Left lobe of liver (tissue), 2 donors: ENCODE measurements at regions not wholly inside any gene's neighbourhood (a gene's known extent, or its start where the extent isn't known, plus 50 kb on each side); places are given as distances from the start of the nearest gene placed in this dataset.

Experiments
- ATAC-seq: fragments of 200-7000 bp; cut with Tn5 transposase; one replicate; pipeline ENCODE4 v1.9.1; 2020; ENCODE audit warnings: mild to moderate bottlenecking, moderate library complexity
- DNase-seq: peaks from one replicate; pipeline ENCODE4 v3.0.0-alpha.2; 2020; ENCODE audit warnings: low spot score
- donor health status: DM: no; HTN: no; CAD: no; lungs with moderate emphysema.
- donor health status: DM: no; HTN: yes; CAD: no.

DNA sequence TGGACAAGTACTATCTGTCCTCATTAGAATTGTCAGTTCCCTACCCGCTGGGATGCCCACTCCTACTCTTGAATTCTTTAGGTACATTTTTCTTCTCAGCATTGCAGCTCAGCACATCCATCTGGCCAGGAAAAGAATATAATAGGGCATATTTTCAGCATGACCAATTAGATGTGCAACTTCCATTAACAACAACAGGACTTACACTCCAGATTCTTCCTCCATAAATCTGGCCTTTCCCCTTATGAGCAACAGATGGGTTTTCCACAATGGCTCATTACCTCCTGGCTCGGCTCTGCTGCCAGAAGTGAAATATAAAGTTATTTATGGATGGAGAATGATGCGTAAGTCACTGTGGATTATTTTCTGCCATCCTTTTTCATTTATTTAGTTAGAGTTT lies 443.8 kb upstream of the TGFBR2 start:
- DNase-seq (no peak), ATAC-seq (no peak)

DNA sequence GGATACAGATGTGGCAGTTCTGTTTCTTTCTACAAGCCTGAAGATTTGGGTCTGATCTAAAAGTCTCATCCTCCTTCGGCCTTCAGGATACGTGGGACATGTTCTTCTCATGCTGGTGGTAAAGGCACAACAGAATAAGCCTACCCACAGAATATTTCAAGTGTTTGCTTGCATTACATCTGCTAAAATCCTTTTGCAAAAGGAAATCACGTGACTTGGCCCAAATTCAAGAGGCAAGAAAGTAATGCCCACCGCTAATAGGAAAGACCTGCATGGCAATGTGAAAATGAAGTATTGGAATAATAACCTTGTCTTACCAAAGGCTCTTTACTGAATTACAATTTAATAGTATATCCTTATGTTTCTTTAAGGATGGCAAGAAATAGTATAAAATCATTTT lies 439.9 kb upstream of the TGFBR2 start:
- DNase-seq, result no peak
- ATAC-seq, result no peak

DNA sequence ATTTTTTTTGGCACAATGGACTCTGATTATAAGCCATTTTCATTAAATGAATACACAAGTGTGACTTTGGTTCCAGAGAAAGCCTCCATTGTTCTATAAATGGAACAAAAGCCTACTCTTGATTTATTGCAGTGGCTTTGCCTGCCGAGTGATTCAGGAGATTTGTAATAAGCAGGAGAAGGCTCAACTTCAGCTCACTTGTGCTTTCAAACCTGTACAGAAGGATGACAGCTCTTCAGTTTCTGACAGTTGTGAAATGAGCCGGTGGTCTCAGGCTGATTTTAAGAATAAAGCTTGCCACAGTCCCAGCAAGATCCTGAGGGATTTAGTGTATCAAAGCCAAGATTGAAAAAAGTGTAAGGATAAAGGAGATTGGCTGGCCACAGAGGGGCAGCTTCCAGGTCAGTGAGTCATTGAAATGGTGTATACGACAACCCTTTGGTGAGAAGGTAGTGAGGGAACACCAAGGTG lies 438.8 kb upstream of the TGFBR2 start:
- DNase-seq (no peak), ATAC-seq (no peak)

DNA sequence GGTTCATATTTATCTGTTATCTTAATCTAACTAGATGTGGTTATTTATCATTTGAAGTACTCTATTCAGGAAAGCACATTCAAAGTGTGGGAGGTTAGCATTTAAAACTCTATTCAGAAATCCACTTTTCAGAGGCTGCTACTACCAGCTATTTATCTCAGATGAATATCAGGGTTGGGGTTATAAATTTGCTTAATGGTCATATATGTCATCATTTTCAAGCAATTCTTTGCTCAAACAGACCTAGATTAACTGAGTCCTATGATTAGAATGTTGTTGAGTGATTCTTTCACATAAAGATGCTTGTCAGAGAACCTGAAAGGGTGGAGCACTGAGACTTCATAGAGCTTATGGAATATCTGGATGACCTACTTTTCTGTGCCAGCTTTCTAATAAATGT lies 436.9 kb upstream of the TGFBR2 start:
- no peak for DNase-seq
- ATAC-seq, result no peak

DNA sequence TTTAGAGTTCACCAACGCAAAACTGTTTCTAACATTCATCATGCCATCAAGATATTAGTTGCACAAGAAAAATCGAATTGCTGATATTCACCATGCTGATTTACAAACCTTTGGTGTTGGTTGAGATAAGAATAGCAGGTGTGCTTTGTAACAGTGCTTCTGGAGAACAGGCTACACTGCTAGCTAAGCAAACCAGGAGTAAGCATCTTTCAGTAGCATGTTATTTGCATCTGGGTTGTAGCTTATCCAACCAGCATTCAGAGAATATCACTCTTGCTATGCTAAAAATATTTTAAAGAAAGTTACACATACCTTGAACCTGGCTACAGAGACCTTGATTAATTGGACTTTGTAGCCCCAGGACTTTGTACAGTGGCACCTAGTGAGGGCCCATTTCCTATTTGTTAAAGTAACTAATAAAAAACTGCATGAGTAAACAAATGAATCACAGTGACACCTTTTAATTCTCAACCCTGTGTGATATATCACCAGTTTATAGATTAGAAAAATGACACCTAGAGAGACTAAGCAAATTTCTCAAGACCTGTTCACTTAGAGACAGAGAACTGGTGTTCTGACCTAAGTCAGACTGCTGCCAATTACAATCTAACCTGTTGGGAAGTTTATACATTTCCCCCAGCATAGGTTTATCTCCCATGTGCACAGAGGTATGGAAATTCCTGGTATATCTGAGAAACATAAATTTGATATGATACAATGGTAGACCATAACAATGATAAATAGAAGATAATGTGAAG lies 435.5 kb upstream of the TGFBR2 start:
- DNase-seq (no peak), ATAC-seq (peak; percentile 68)

DNA sequence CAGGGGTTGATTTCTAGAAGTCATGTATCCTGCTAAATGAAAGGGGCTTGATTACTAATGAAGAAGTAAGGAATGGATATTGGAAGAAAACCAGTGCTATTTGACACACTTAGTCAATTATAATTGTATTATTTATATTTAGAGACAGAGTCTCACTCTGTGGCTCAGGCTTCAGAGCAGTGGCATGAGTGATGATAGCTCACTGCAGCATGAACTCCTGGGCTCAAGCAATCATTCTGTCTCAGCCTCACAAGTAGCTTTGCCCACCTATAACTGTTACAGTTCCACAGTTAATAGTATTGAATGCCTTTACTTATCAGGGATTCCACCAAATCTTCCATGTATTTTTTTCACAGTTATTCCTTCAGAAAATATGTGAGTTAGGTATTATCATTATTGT lies 432.0 kb upstream of the TGFBR2 start:
- ATAC-seq, result no peak

DNA sequence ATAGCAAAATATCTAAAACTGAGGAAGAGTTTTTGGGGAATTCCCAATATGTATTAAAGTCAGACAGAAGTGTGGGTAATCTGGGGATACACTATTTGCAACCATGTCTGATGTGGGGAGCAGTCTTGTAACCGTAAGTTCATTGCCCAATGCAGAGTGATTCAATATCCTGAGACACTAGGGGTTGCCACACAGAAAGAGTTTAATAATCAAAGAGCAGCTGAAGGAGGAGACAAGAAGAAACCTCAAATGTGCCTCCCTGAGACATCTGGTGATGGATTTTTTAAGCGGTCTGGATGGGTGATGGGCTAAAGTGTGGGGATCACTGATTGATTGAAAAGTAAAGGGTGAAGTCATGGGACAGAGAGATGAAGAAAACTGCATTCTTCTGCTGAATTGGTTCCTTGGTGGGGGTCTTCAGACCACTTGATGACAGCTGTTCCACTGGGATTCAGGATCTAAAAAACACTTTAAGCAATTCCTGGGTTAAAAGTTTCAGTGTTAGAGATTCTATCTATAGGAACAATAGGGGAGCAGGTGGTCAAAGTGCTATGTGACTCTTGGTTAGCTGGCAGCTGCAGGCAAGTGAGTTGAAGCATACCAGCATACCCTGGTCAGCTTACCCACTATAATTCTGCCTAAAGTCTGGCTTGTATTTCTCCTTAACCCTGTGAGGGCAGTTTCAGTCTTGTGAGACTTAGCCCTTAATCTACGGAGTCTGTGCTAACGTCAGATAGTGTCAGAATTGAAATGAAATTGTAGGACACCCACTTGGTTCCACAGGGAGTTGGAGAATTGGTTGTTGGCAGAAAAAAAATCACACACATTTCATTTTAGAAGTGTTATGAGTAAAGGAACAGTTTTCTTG lies 425.9 kb upstream of the TGFBR2 start:
- DNase-seq (no peak), ATAC-seq (no peak)

More for the DNA sequence above, 432.0 kb upstream of the TGFBR2 start:
- no peak for DNase-seq

DNA sequence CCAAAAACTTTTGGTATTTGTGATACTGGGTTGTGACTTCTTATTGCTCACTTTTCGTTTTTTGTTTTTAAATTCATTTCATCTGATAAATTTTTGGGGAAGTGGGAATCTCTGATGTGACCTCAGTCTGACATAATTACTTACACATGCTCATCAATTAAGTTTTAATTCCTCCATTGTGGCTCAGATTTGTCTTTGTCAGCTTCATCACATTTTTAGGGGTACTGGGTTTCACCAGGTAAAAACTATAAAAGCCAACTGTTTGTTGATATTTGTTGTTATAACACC lies 425.3 kb upstream of the TGFBR2 start:
- DNase-seq (no peak), ATAC-seq (no peak)

DNA sequence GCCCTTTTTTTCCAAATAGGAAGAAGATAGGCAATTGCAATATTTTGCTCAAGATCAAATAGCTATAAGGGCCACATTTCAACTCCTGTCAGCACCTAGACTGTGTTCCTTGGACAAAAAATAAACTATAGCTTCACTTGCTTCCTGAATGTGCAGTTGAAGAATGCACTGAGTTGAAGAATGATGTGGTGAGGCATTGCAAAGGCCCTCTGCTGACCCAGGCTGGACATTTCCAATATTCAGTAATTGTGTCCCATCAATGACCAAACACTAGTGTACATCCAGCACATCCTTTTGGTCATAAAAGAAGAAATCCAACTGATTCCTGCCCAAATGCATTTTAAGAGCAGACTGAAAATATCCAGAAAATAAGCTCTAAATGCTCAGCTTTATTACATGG lies 424.8 kb upstream of the TGFBR2 start:
- no peak for DNase-seq
- ATAC-seq, result no peak

DNA sequence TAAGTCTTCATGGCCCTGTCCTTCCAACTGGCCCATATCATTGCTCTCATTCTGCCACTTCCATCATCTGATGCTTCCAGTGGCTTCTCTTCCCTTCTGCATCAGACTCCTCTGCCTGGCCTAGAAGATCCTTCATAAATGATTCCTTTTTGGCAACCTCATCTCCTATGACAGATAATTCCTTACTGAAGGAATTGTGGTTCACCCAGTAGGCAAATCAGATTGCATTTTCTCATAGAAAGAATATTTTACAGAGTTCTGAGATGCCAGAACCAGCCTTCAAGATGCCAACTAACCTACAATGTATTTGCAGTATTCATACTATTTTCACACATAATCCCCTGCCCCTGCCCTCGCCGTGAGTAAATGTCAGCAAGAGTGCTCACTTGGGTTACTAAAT lies 423.0 kb upstream of the TGFBR2 start:
- no peak for ATAC-seq

DNA sequence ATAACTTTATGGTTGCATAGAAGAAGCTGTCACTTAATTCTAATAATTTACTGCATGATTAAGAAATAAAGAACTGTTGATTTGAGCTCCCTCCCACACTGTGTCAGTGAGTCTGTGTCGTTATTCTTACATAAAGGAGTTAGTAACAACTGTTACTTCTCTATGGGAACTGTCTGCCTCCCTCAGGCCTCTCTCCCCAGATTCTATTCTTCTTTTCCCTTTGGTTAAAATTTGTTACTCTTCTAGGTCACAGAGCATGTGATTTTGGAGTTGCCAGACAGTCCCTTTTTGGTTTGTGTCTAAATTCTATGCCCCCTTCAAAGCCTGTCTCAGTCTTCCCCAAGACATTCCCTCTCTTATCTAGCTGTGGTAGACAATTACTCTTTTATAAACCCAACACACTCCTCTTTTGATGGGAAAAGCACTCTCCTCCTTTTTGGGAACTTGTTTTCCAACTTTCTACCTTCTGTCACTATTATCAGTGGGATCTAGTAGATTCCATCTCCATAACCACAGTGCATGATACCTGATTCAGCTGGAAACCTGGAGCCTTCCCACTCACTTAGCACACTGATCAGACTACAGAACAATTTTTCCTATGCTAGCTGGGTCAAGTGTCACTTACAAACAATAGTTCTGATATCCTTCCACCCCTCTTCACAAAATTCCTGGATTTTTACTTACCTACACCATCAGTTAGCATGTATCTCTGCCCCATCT lies 422.1 kb upstream of the TGFBR2 start:
- no peak for ATAC-seq

More for the DNA sequence above, 423.0 kb upstream of the TGFBR2 start:
- no peak for DNase-seq

DNA sequence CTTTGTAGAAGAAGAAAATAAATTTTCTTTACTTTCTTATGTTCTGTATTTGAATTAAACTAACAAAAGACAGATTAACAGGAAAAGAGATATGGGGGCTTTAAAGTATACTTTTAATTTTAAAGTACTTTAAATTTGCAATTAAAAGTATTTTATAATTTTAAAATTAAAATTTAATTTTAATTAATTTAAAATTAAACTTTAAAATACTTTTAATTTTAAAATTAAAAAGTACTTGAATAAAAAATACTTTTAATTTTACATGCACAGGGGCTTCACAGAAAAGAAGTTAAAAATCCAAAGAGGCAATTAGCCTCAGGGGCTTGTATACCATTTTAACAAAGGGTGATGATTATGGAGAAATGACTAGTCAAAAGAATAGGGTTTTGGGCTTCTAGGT lies 420.5 kb upstream of the TGFBR2 start:
- ATAC-seq (no peak), DNase-seq (no peak)

More for the DNA sequence above, 422.1 kb upstream of the TGFBR2 start:
- no peak for DNase-seq

DNA sequence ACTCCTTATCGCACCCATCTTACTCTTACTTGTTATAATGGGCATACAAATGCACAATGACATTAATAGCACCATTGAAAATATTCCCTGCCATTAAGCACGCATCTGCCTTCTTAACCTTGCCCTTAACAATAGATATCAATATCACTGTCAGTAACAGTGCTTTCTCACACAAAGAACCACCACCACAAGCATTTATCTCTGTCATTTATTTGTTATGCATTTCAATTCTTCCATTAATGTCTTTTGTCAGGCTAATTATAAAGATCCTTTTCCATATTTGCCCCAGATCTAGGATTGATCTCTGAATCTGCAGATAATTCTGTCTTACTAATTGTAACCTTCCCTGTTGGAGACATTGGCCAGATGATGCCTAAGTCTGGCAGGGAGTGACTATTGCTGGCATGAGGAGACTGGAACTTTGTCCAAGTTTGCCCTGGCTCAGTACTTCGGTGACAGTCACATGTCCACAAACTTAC lies 419.6 kb upstream of the TGFBR2 start:
- peak; percentile 98 for ATAC-seq
- DNase-seq, result peak; percentile 56

DNA sequence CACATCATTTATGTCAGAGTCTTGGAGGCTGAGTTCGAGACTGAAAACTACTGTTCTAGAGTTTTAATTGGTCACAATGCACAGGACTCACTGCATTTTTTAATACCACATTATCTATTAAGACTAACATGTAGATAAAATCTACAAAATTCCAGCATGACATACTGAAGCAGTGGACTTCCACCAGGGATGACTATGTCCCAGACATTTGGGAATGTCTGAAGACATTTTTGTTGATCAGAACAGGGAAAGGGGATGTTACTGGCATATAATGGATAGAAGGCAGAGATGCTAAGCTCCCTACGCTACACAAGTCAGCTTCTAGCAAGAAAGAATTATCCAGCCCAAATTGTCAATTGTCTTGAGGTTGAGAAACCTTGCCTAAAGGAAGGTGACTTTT lies 419.0 kb upstream of the TGFBR2 start:
- DNase-seq (no peak), ATAC-seq (no peak)

DNA sequence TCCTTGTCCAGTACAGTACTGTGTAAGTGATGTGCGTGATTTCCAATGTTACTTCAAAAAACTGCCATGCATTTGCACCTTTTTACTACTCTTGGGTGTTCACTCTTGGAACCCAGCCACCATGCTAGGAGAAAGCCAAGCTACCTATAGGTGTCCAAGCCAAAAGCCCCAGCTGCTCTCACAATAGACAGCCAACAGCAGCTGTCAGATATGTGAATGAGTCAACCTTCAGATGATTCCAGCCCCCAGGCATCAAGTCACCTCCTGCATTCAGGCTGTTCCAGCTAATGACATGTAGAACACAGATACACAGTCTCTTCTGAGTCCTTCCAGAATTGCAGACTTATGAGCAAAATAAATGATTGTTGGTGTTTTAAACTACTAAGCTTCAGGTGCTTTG lies 417.7 kb upstream of the TGFBR2 start:
- ATAC-seq, result no peak
- no peak for DNase-seq

DNA sequence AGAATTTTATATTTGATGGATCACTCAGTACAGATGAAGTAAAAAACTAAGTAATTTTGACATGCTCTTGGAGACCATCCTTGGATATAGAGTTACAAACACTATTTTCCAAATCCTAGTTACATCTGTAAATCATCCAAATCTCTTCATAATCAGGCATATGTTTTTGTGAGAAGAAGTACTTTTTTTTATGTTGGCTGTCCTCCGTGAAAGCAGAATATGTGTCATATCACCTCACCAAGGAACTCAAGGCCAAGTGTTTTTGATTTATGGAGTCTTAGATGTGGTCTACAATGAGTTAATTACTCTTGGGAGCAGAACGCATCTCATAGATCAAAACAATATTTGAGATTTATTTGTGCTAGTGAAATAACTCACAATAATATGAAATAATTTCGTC lies 416.5 kb upstream of the TGFBR2 start:
- DNase-seq (no peak), ATAC-seq (no peak)

DNA sequence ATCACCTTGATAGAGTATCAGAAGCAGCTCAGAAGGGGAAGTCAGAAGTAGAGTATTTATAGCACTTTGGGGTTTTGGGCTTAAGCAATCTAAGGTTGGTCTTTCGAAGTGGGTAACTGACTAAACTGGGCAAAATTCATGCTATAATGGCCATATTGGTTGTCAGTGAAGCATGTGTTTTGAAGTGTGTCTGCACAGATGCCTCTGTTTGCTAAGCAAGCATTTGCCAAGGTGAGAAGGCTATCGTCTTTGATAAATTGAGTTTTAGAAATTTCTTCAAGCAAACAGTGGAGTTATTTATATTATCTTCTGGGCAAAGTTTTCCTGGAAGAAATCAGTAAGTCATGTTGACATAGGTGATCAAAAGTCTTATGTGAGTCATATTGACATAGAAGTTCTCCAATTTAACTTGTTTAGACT lies 412.8 kb upstream of the TGFBR2 start:
- DNase-seq (no peak), ATAC-seq (no peak)

DNA sequence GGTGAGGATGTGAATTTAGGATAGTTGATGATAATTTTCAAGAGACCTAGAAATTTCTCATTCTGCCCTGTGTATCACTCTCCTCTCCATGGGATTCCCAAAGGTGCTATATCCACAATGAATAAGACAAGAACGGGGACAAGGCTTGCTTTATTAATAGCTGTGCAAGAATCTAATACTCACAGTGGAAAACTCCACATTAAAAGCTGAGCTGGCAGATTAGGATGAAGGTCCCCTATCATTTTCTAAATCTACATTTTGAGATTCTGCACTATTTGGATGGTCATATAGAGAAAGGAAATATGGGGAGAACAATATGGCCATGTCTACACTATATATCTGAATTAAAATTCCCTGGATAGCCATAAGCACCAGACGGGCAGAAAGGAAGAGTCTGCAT lies 411.0 kb upstream of the TGFBR2 start:
- ATAC-seq, result no peak
- DNase-seq, result no peak

DNA sequence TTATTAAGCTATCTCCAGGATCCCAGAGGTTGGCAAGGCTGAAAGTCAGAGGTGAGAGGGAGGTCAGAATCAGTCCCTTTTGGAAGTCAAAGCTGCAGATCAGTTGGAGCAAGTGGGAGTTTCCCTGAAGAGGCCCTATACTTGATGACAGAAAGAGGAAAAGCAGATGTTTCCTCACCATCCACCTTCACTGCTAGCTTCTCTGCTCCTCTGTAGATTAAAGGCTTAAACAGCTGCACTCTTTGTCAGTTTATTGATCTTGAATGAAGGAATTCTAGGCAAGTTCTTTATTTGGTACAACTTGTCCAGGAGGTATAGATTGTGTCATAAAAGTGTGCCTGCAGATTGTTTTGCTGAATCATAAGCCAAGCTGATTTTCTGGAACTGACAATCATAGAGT lies 408.2 kb upstream of the TGFBR2 start:
- no peak for ATAC-seq
- DNase-seq, result no peak

DNA sequence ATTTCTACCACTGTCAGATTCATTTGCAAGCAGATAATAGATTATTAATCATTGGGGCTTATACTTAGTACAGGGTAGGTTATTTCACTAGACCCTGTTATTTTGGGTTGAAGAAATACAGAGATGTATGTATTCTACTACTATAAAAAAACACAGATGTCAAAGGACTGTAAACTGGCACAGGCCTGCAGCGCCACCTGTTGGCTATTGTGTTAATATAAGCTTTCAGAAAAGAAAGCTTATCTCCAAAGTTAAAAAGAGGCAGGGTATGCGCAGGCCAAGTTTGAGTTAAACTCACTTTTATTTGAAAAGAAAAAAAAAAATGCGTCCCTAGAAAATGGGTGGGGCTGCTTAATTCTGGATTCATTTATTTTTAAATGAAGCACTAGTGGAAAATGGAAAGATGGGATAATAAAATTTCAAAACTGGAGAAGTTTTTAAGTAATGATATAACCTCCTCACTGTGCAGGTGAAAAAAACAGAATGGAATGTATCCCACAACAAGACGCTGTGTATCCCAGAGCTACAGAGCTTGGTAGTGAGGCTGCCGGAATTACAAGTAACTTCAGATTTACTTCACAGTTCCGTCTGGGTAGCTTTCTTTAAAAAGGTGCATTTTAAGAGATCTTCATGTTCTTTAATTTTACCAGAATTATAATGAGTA lies 407.2 kb upstream of the TGFBR2 start:
- ATAC-seq (peak; percentile 85), DNase-seq (peak; percentile 61)

DNA sequence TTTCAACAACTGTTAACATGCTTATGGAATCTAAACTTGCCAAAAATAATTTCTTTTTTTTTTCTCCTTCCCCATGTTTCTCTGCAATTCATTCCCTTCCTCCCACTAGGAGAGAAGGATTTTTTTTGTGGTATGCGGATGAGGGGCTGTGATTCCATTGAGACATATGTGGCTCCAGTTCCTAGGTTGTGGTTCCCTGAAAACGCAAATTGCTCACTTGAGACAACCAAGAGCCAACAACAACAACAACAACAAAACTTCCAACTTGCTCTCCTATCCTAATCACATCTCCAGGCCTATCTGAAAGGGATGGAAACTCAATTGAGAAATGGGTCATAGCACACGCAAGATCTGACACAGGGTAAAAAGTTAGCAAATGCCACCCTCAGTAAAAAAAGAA lies 406.5 kb upstream of the TGFBR2 start:
- ATAC-seq, result no peak
- DNase-seq, result no peak
